SK-N-SH treated with all-trans-retinoic acid at 6 μM for 48 hours (cell line): ENCODE measurements at regions not wholly inside any gene's neighbourhood (a gene's known extent, or its start where the extent isn't known, plus 50 kb on each side); places are given as distances from the start of the nearest gene placed in this dataset.

Experiments
- ATAC-seq: fragments of 200-7000 bp; cut with Tn5 transposase; 3 replicates; pipeline ENCODE4 v1.9.1; 2020; ENCODE audit warnings: mild to moderate bottlenecking, moderate library complexity
- ARNTL ChIP-seq: fragments of 450-650 bp; formaldehyde crosslinking; IDR thresholded peaks from 2 replicates; pipeline ENCODE4 v1.5.0; 2020; ENCODE audit warnings: low read depth, mild to moderate bottlenecking, moderate library complexity, borderline replicate concordance
- BACH2 ChIP-seq: fragments of 250-450 bp; sonication (Bioruptor Pico); IDR thresholded peaks from 2 replicates; pipeline ENCODE4 v1.9.0; 2021; ENCODE audit warnings: mild to moderate bottlenecking, borderline replicate concordance
- CSDC2 ChIP-seq: fragments of 250-450 bp; sonication (Bioruptor Pico); IDR thresholded peaks from 2 replicates; pipeline ENCODE4 v1.5.0; 2020; ENCODE audit warnings: mild to moderate bottlenecking, moderate library complexity
- ESRRG ChIP-seq: fragments of 250-450 bp; sonication (Bioruptor Pico); IDR thresholded peaks from 2 replicates; pipeline ENCODE4 v1.6.1; 2021; ENCODE audit warnings: mild to moderate bottlenecking
- GLIS3 ChIP-seq: fragments of 250-450 bp; sonication (Bioruptor Pico); IDR thresholded peaks from 2 replicates; pipeline ENCODE4 v1.5.0; 2020; ENCODE audit warnings: mild to moderate bottlenecking, moderate library complexity
- OSR1 ChIP-seq: fragments of 250-450 bp; sonication (Bioruptor Pico); IDR thresholded peaks from 2 replicates; pipeline ENCODE4 v1.8.0; 2022; ENCODE audit warnings: moderate library complexity, mild to moderate bottlenecking, inconsistent platforms
- PPARA ChIP-seq: fragments of 250-450 bp; sonication (Bioruptor Pico); IDR thresholded peaks from 2 replicates; pipeline ENCODE4 v1.5.0; 2020; ENCODE audit warnings: mild to moderate bottlenecking, borderline replicate concordance
- RARB ChIP-seq: fragments of 250-450 bp; sonication (Bioruptor Pico); IDR thresholded peaks from 2 replicates; pipeline ENCODE4 v1.8.0; 2021; ENCODE audit warnings: mild to moderate bottlenecking, moderate library complexity
- SNAI2 ChIP-seq: fragments of 250-450 bp; sonication (Bioruptor Pico); IDR thresholded peaks from 2 replicates; pipeline ENCODE4 v1.5.0; 2020; ENCODE audit warnings: mild to moderate bottlenecking, moderate library complexity
- TOX ChIP-seq: fragments of 250-450 bp; sonication (Bioruptor Pico); IDR thresholded peaks from 2 replicates; pipeline ENCODE4 v1.8.0; 2021; ENCODE audit warnings: mild to moderate bottlenecking, moderate library complexity, borderline replicate concordance
- ZC3H10 ChIP-seq: fragments of 250-450 bp; sonication (Bioruptor Pico); IDR thresholded peaks from 2 replicates; pipeline ENCODE4 v1.5.1; 2021; ENCODE audit warnings: mild to moderate bottlenecking, moderate library complexity
- ZFP3 ChIP-seq: fragments of 250-450 bp; sonication (Bioruptor Pico); IDR thresholded peaks from 2 replicates; pipeline ENCODE4 v1.5.0; 2020; ENCODE audit warnings: mild to moderate bottlenecking, moderate library complexity
- ZFP30 ChIP-seq: fragments of 450-650 bp; formaldehyde crosslinking; IDR thresholded peaks from 2 replicates; pipeline ENCODE4 v1.5.0; 2022; ENCODE audit warnings: mild to moderate bottlenecking, moderate library complexity
- ZNF565 ChIP-seq: fragments of 450-650 bp; formaldehyde crosslinking; conservative IDR thresholded peaks from 2 replicates; pipeline ENCODE4 v1.5.0; 2020; ENCODE audit warnings: low read depth, mild to moderate bottlenecking, moderate library complexity
- ZNF70 ChIP-seq: fragments of 450-650 bp; formaldehyde crosslinking; IDR thresholded peaks from 2 replicates; pipeline ENCODE4 v1.5.0; 2020; ENCODE audit warnings: mild to moderate bottlenecking, moderate library complexity
- ZNF8 ChIP-seq: fragments of 450-650 bp; formaldehyde crosslinking; IDR thresholded peaks from 2 replicates; pipeline ENCODE4 v1.5.0; 2020; ENCODE audit warnings: mild to moderate bottlenecking, moderate library complexity
- TF ChIP-seq, protein P1 (sequence below): fragments of 250-450 bp; sonication (Bioruptor Pico); IDR thresholded peaks from 2 replicates; pipeline ENCODE4 v1.5.0; 2020; ENCODE audit warnings: mild to moderate bottlenecking, moderate library complexity
- TF ChIP-seq, protein P2 (sequence below): fragments of 250-450 bp; sonication (Bioruptor Pico); IDR thresholded peaks from 2 replicates; pipeline ENCODE4 v1.8.0; 2021; ENCODE audit warnings: low read depth, mild to moderate bottlenecking, moderate library complexity, borderline replicate concordance
- TF ChIP-seq, protein P3 (sequence below): fragments of 250-450 bp; sonication (Bioruptor Pico); IDR thresholded peaks from 2 replicates; pipeline ENCODE4 v1.5.1; 2020; ENCODE audit warnings: low read depth, mild to moderate bottlenecking, moderate library complexity
- TF ChIP-seq, protein P4 (sequence below): fragments of 250-450 bp; sonication (Bioruptor Pico); IDR thresholded peaks from 2 replicates; pipeline ENCODE4 v1.8.0; 2020; ENCODE audit warnings: mild to moderate bottlenecking, moderate library complexity, borderline replicate concordance

DNA sequence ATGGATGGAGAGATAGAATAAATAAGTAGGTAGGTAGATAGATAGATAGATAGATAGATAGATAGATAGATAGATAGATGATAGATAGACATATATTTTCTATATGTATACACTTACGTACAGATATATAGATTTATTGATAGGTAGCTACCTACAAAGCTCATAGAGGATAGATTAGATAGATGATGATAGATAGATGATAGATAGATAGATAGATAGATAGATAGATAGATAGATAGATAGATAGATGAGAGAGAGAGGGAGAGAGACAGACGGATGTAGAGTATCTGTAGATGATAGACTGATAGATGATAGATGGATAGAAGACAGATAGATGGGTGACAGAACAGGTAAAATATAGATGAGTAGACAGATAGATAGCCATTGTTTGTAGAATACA lies 191.3 kb upstream of the PFKP start:
- TF ChIP-seq TOX (CRISPR knock-in tag) (no peak), BACH2 (CRISPR knock-in tag) (no peak), GLIS3 (CRISPR knock-in tag) (no peak), PPARA (CRISPR knock-in tag) (no peak), CSDC2 (CRISPR knock-in tag) (no peak), SNAI2 (CRISPR knock-in tag) (no peak), ZNF565 (CRISPR knock-in tag) (no peak), ZNF8 (no peak), ZFP3 (no peak), OSR1 (CRISPR knock-in tag) (no peak)
- TF ChIP-seq, protein P1, sequence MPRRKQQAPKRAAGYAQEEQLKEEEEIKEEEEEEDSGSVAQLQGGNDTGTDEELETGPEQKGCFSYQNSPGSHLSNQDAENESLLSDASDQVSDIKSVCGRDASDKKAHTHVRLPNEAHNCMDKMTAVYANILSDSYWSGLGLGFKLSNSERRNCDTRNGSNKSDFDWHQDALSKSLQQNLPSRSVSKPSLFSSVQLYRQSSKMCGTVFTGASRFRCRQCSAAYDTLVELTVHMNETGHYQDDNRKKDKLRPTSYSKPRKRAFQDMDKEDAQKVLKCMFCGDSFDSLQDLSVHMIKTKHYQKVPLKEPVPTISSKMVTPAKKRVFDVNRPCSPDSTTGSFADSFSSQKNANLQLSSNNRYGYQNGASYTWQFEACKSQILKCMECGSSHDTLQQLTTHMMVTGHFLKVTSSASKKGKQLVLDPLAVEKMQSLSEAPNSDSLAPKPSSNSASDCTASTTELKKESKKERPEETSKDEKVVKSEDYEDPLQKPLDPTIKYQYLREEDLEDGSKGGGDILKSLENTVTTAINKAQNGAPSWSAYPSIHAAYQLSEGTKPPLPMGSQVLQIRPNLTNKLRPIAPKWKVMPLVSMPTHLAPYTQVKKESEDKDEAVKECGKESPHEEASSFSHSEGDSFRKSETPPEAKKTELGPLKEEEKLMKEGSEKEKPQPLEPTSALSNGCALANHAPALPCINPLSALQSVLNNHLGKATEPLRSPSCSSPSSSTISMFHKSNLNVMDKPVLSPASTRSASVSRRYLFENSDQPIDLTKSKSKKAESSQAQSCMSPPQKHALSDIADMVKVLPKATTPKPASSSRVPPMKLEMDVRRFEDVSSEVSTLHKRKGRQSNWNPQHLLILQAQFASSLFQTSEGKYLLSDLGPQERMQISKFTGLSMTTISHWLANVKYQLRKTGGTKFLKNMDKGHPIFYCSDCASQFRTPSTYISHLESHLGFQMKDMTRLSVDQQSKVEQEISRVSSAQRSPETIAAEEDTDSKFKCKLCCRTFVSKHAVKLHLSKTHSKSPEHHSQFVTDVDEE (CRISPR knock-in tag) = no peak
- TF ChIP-seq, protein P2, sequence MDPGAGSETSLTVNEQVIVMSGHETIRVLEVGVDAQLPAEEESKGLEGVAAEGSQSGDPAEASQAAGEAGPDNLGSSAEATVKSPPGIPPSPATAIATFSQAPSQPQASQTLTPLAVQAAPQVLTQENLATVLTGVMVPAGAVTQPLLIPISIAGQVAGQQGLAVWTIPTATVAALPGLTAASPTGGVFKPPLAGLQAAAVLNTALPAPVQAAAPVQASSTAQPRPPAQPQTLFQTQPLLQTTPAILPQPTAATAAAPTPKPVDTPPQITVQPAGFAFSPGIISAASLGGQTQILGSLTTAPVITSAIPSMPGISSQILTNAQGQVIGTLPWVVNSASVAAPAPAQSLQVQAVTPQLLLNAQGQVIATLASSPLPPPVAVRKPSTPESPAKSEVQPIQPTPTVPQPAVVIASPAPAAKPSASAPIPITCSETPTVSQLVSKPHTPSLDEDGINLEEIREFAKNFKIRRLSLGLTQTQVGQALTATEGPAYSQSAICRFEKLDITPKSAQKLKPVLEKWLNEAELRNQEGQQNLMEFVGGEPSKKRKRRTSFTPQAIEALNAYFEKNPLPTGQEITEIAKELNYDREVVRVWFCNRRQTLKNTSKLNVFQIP (CRISPR knock-in tag) = no peak
- TF ChIP-seq, protein P3, sequence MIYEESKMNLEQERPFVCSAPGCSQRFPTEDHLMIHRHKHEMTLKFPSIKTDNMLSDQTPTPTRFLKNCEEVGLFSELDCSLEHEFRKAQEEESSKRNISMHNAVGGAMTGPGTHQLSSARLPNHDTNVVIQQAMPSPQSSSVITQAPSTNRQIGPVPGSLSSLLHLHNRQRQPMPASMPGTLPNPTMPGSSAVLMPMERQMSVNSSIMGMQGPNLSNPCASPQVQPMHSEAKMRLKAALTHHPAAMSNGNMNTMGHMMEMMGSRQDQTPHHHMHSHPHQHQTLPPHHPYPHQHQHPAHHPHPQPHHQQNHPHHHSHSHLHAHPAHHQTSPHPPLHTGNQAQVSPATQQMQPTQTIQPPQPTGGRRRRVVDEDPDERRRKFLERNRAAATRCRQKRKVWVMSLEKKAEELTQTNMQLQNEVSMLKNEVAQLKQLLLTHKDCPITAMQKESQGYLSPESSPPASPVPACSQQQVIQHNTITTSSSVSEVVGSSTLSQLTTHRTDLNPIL (CRISPR knock-in tag) = no peak
- no peak for ATAC-seq

DNA sequence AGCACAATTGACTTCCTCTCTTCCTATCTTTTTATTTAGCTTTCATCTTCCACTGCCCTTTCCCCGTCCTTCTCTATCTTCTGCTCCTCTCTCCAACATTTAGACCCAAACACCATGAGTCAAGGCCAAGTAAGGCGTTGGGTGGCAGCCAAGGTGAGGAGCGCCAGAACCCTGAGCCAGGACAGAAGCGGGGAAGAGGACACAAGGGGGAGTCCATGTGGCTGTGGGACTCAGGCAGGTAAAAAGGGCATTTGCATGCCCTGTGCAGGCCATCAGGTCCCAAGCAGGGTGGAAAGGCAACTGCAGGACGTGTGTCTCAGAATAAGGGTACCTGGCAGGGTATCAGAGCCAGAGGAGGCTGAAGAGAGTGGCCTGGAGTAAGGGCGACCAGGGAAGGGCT lies 192.4 kb upstream of the PFKP start:
- TF ChIP-seq PPARA (CRISPR knock-in tag) (no peak), ZNF70 (CRISPR knock-in tag) (no peak), CSDC2 (CRISPR knock-in tag) (no peak), TOX (CRISPR knock-in tag) (no peak), RARB (CRISPR knock-in tag) (no peak), ZFP30 (CRISPR knock-in tag) (no peak), ARNTL (no peak), OSR1 (CRISPR knock-in tag) (no peak), ZFP3 (no peak), ZC3H10 (CRISPR knock-in tag) (no peak), ZNF8 (no peak), ESRRG (CRISPR knock-in tag) (no peak)
- TF ChIP-seq, protein P2 (CRISPR knock-in tag) = no peak
- TF ChIP-seq, protein P3 (CRISPR knock-in tag) = no peak
- TF ChIP-seq, protein P1 (CRISPR knock-in tag) = no peak
- TF ChIP-seq, protein P4, sequence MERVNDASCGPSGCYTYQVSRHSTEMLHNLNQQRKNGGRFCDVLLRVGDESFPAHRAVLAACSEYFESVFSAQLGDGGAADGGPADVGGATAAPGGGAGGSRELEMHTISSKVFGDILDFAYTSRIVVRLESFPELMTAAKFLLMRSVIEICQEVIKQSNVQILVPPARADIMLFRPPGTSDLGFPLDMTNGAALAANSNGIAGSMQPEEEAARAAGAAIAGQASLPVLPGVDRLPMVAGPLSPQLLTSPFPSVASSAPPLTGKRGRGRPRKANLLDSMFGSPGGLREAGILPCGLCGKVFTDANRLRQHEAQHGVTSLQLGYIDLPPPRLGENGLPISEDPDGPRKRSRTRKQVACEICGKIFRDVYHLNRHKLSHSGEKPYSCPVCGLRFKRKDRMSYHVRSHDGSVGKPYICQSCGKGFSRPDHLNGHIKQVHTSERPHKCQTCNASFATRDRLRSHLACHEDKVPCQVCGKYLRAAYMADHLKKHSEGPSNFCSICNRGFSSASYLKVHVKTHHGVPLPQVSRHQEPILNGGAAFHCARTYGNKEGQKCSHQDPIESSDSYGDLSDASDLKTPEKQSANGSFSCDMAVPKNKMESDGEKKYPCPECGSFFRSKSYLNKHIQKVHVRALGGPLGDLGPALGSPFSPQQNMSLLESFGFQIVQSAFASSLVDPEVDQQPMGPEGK (CRISPR knock-in tag) = no peak
- ATAC-seq = no peak
